ENCODE measurements at regions not wholly inside any gene's neighbourhood (a gene's known extent, or its start where the extent isn't known, plus 50 kb on each side); places are given as distances from the start of the nearest gene placed in this dataset.

GRCh38 chr17:62865586-62865985, 57.5 kb upstream of the MARCHF10 start:
- Histone ChIP-seq H3K4me3 (no peak overlapping the region), H3K9me3 (no peaks in the 10 kb centered on the region), H3K36me3 (no peaks in the 10 kb centered on the region), H3K27me3 (no peaks in the 10 kb centered on the region)
- DNase-seq = no peak

GRCh38 chr17:62862251-62862650, 54.1 kb upstream of the MARCHF10 start:
- no peaks in the 10 kb centered on the region for H3K36me3 ChIP-seq
- no peaks in the 10 kb centered on the region for H3K9me3 ChIP-seq
- DNase-seq = no peak
- no peak overlapping the region for H3K4me3 ChIP-seq
- H3K27me3 ChIP-seq = no peaks in the 10 kb centered on the region

DNA sequence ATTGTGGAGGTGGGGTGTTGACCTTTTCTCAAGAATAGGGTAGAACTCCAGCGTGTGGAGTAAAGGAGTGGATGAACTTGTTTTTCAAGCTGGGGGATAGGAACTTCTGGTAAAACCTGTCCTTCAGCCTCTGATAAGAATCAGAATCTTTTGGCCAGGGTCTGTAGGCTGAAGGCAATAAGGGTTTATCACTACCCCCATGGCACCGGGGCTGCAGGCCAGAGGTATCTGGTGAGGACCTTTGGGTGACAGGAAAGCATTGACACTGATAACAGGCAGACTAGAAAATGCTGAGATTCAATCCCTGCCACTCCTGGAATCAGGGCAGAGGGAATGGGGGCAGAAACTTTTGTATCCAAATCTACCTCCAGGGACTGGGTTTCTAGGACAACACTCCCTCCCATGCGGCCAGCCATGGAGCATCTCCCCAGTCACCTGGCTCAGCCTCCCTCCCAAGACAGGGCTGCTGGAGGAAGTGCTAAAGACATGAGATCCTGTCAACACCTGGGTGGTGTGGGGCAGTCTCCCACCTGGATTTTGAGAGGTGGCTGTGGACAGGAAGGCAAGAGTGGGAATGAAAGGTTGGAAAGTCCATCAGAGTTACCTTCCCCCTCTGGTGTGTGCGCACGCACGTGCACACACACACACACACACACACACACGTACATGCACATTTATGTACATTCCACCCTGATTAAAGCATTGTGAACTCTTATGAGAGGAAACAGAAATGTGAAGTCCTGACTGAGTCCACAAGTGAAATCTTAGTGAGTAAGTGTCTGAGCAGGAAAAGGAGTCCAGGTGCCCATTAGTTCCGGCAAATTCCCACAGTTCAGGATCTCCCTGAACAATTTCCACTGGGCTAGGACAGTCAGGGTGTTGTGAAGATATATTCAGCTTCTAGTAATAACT, 53.1 kb upstream of the MARCHF10 start:
- no peak for DNase-seq
- Histone ChIP-seq H3K4me3 (no peak overlapping the region), H3K36me3 (no peaks in the 10 kb centered on the region), H3K27me3 (no peaks in the 10 kb centered on the region), H3K9me3 (no peaks in the 10 kb centered on the region)

- H3K27me3 ChIP-seq = no peaks in the 10 kb centered on the region
Observed at GRCh38 chr17:62859146-62859545, 51.0 kb upstream of the MARCHF10 start.

More at GRCh38 chr17:62859146-62859545, 51.0 kb upstream of the MARCHF10 start:
- DNase-seq = peak; percentile 30
- Histone ChIP-seq H3K4me3 (no peak overlapping the region), H3K36me3 (no peaks in the 10 kb centered on the region), H3K9me3 (no peaks in the 10 kb centered on the region)

All from MG63 (cell line).